GM23338 (cell line): ENCODE measurements at regions not wholly inside any gene's neighbourhood (a gene's known extent, or its start where the extent isn't known, plus 50 kb on each side); places are given as distances from the start of the nearest gene placed in this dataset.
"Not testable (repeated sequence)": the region's sequence is repeated elsewhere in the genome, so short reads cannot be mapped to it uniquely, and the experiment has no call there.

Experiments
- ATAC-seq: fragments of 200-7000 bp; cut with Tn5 transposase; 3 replicates; pipeline ENCODE4 v1.9.1; 2020
- DNase-seq: peaks from one replicate; pipeline ENCODE4 v3.0.0-alpha.2; 2015; ENCODE audit warnings: low spot score
- H2AFZ ChIP-seq: fragments of 200-600 bp; sonication (generic); 2 replicates; pipeline ENCODE4 v1.8.0; 2016; ENCODE audit warnings: antibody characterized with exemption, mild to moderate bottlenecking, moderate library complexity
- H3F3A ChIP-seq: fragments of 200-600 bp; sonication (generic); replicated peaks from 2 replicates; pipeline ENCODE4 v1.8.0; 2017; ENCODE audit warnings: antibody characterized with exemption, mixed run types, low read depth
- H3K27ac ChIP-seq: fragments of 200-600 bp; sonication (generic); 2 replicates; pipeline ENCODE4 v1.6.1; 2016; ENCODE audit warnings: low read depth
- H3K27me3 ChIP-seq: fragments of 200-600 bp; sonication (generic); 2 replicates; pipeline ENCODE4 v1.8.0; 2016; ENCODE audit warnings: mild to moderate bottlenecking, mixed run types, moderate library complexity; ENCODE audit not compliant: insufficient read depth
- H3K36me3 ChIP-seq: fragments of 200-600 bp; sonication (generic); 2 replicates; pipeline ENCODE4 v1.8.0; 2016; ENCODE audit warnings: mild to moderate bottlenecking; ENCODE audit not compliant: insufficient read depth
- H3K4me1 ChIP-seq: fragments of 200-600 bp; sonication (generic); 2 replicates; pipeline ENCODE4 v1.8.0; 2016; ENCODE audit warnings: mild to moderate bottlenecking, moderate library complexity; ENCODE audit not compliant: insufficient read depth
- H3K4me2 ChIP-seq: fragments of 200-600 bp; sonication (generic); 2 replicates; pipeline ENCODE4 v1.7.1; 2017; ENCODE audit warnings: mixed run types
- H3K4me3 ChIP-seq: fragments of 200-600 bp; sonication (generic); 2 replicates; pipeline ENCODE4 v1.6.1; 2016; ENCODE audit warnings: mixed run types
- H3K79me2 ChIP-seq: fragments of 200-600 bp; sonication (generic); replicated peaks from 2 replicates; pipeline ENCODE4 v1.8.0; 2017; ENCODE audit warnings: mild to moderate bottlenecking; ENCODE audit not compliant: insufficient read depth
- H3K9me2 ChIP-seq: fragments of 200-600 bp; sonication (generic); 2 replicates; pipeline ENCODE4 v1.8.0; 2017; ENCODE audit not compliant: insufficient read depth
- H4K20me1 ChIP-seq: fragments of 200-600 bp; sonication (generic); replicated peaks from 2 replicates; pipeline ENCODE4 v1.8.0; 2017; ENCODE audit warnings: mild to moderate bottlenecking; ENCODE audit not compliant: insufficient read depth
- H3K27ac Mint-ChIP-seq: 2 replicates; pipeline ENCODE4 v1.8.0; 2020; ENCODE audit warnings: inconsistent platforms, mild to moderate bottlenecking, moderate library complexity, mixed read lengths
- H3K27me3 Mint-ChIP-seq: 3 replicates; pipeline ENCODE4 v1.8.0; 2022; ENCODE audit warnings: low read depth, mild to moderate bottlenecking, moderate library complexity, mixed read lengths, inconsistent platforms; ENCODE audit not compliant: insufficient read depth, poor library complexity
- H3K36me3 Mint-ChIP-seq: 3 replicates; pipeline ENCODE4 v1.8.0; 2021; ENCODE audit warnings: low read depth, mild to moderate bottlenecking, inconsistent platforms, moderate library complexity, mixed read lengths
- H3K4me1 Mint-ChIP-seq: 3 replicates; pipeline ENCODE4 v1.8.0; 2020; ENCODE audit warnings: mild to moderate bottlenecking, inconsistent platforms, mixed read lengths
- H3K4me3 Mint-ChIP-seq: 3 replicates; pipeline ENCODE4 v1.8.0; 2021; ENCODE audit warnings: moderate library complexity, mild to moderate bottlenecking, inconsistent platforms, mixed read lengths
- H3K9me3 Mint-ChIP-seq: 3 replicates; pipeline ENCODE4 v1.8.0; 2020; ENCODE audit warnings: moderate library complexity, mild to moderate bottlenecking, inconsistent platforms, mixed read lengths
- CTCF ChIP-seq, 2 experiments: fragments of 200-600 bp in 1 of 2; sonication (generic) in 1 of 2; conservative IDR thresholded peaks; 2 replicates each; pipeline versions ENCODE4 v1.5.1 to v1.6.1; 2016 to 2017; ENCODE audit warnings: antibody characterized with exemption in 2 of 2, low read depth in 2 of 2, mild to moderate bottlenecking in 2 of 2, moderate library complexity in 1 of 2
- ETS1 ChIP-seq: IDR thresholded peaks from 2 replicates; pipeline ENCODE4 v1.6.1; 2016; ENCODE audit warnings: antibody characterized with exemption
- EZH2phosphoT487 ChIP-seq: fragments of 200-600 bp; sonication (generic); IDR thresholded peaks from one replicate; pipeline ENCODE4 v1.8.1; 2018; ENCODE audit warnings: antibody characterized with exemption; ENCODE audit not compliant: unreplicated experiment
- NANOG ChIP-seq: IDR thresholded peaks from 2 replicates; pipeline ENCODE4 v1.6.1; 2016; ENCODE audit warnings: antibody characterized with exemption, borderline replicate concordance
- ZNF114 ChIP-seq: fragments of 250-450 bp; sonication (Bioruptor Pico); IDR thresholded peaks from 2 replicates; pipeline ENCODE4 v1.5.0; 2020; ENCODE audit warnings: mild to moderate bottlenecking, moderate library complexity
- ZNF331 ChIP-seq: fragments of 250-450 bp; sonication (Bioruptor Pico); IDR thresholded peaks from 2 replicates; pipeline ENCODE4 v1.5.0; 2020; ENCODE audit warnings: low read depth, mild to moderate bottlenecking, moderate library complexity
- ZNF462 ChIP-seq: fragments of 250-450 bp; sonication (Bioruptor Pico); IDR thresholded peaks from 2 replicates; pipeline ENCODE4 v1.5.0; 2020; ENCODE audit warnings: mild to moderate bottlenecking, moderate library complexity

- peaks cover 7% of the 10 kb centered on the region; the same call in 2 of the 3 replicates for H3K4me1 Mint-ChIP-seq
- peaks cover 2% of the 10 kb centered on the region for H3K27me3 Mint-ChIP-seq
- Histone ChIP-seq H2AFZ (no peak overlapping the region), H3K27ac (no peak overlapping the region), H3K9me2 (no peaks in the 10 kb centered on the region), H3F3A (no peaks in the 10 kb centered on the region), H3K79me2 (no peaks in the 10 kb centered on the region), H4K20me1 (no peaks in the 10 kb centered on the region), H3K4me1 (no peaks in the 10 kb centered on the region), H3K4me2 (no peak overlapping the region), H3K27me3 (no peaks in the 10 kb centered on the region), H3K36me3 (no peaks in the 10 kb centered on the region), H3K4me3 (no peak overlapping the region)
- DNase-seq (peak; percentile 24), ATAC-seq (peak; percentile 43; the same call in 2 of the 3 replicates)
- no peaks in the 10 kb centered on the region for H3K9me3 Mint-ChIP-seq
- peak; percentile 32 to 56 for TF ChIP-seq CTCF (conservative IDR thresholded peaks at IDR 0.05; ENCODE audit: low read depth in 2 of 2)
- TF ChIP-seq EZH2phosphoT487: no peak
- TF ChIP-seq ZNF462 (CRISPR knock-in tag): no peak
- no peak for TF ChIP-seq ZNF114 (CRISPR knock-in tag)
- no peak for TF ChIP-seq ETS1
- TF ChIP-seq ZNF331 (CRISPR knock-in tag): no peak
- no peak for TF ChIP-seq NANOG
- H3K27ac Mint-ChIP-seq: no peak overlapping the region
- no peaks in the 10 kb centered on the region for H3K36me3 Mint-ChIP-seq
- H3K4me3 Mint-ChIP-seq: no peak overlapping the region
Observed at GRCh38 chr18:1078301-1078700, 173.6 kb downstream of the ADCYAP1 start.

- H3K27ac Mint-ChIP-seq, H3K9me2 ChIP-seq, H3K4me3 ChIP-seq, H3F3A ChIP-seq, H3K27ac ChIP-seq, H2AFZ ChIP-seq, H3K4me2 ChIP-seq, H3K4me3 Mint-ChIP-seq, H4K20me1 ChIP-seq, H3K27me3 ChIP-seq, H3K36me3 ChIP-seq, H3K4me1 Mint-ChIP-seq, H3K27me3 Mint-ChIP-seq, H3K79me2 ChIP-seq, H3K4me1 ChIP-seq, ATAC-seq, DNase-seq: not testable (repeated sequence)
- H3K9me3 Mint-ChIP-seq: peaks cover 23% of the 10 kb centered on the region
- peaks cover 22% of the 10 kb centered on the region; the same call in 2 of the 3 replicates for H3K36me3 Mint-ChIP-seq
Observed at GRCh38 chr18:1083675-1084074, 179.0 kb downstream of the ADCYAP1 start.
